K562 (cell line): ENCODE measurements at regions not wholly inside any gene's neighbourhood (a gene's known extent, or its start where the extent isn't known, plus 50 kb on each side); places are given as distances from the start of the nearest gene placed in this dataset.

ENCODE experiments used
- ATAC-seq: fragments of 200-7000 bp; cut with Tn5 transposase; 3 replicates; pipeline ENCODE4 v1.9.1; 2020; ENCODE audit warnings: moderate library complexity
- BruUV-seq: library from RNA; stranded (reverse); fragments of 400-500 nt; replicated peaks from 2 replicates; lab custom pipeline; 2021; lab: Mats Ljungman, UMichigan
- CTCF ChIA-PET: fragments of 300-600 bp; formaldehyde crosslinking; extraction: SDS; loops from one replicate; lab custom pipeline; 2021; ENCODE audit warnings: low intra/inter-chr PET ratio; lab: Yijun Ruan, JAX
- POLR2A ChIA-PET: fragments of 300-600, 350-650 bp; sonication (Branson Sonifier 250); formaldehyde crosslinking; extraction: SDS; loops from one replicate; lab custom pipeline; 2021; ENCODE audit warnings: antibody characterized with exemption, inconsistent platforms; lab: Yijun Ruan, JAX
- DNase-seq, 4 experiments: peaks; one replicate each; pipeline versions ENCODE4 v3.0.0 to v3.0.0-alpha.2; 2011 to 2018; ENCODE audit warnings: low spot score in 3 of 4, mixed read lengths in 3 of 4; ENCODE audit errors: extremely low read depth in 1 of 4
- FAIRE-seq: peaks from 2 replicates; lab custom pipeline; 2011; peaks lifted over from hg19 to GRCh38; lab: Jason Lieb, UNC
- H2AFZ ChIP-seq: 2 replicates; pipeline ENCODE4 v1.6.0; 2011; ENCODE audit warnings: low read depth, low read length, control low read depth, inconsistent platforms
- H3K27ac ChIP-seq: fragments of 200-600 bp; 3 replicates; pipeline ENCODE4 v1.8.0; 2011; ENCODE audit warnings: low read depth, mild to moderate bottlenecking, control low read depth, inconsistent platforms, low read length, moderate library complexity, mixed read lengths; ENCODE audit errors: extremely low read depth
- H3K27me3 ChIP-seq, 2 experiments: fragments of 300-600 bp in 1 of 2; 2 replicates in 1 of 2; 3 replicates in 1 of 2; pipeline versions ENCODE4 v1.6.0 to v1.8.0; 2011; ENCODE audit warnings: inconsistent platforms in 2 of 2, low read length in 2 of 2, mild to moderate bottlenecking in 1 of 2, mixed read lengths in 1 of 2, moderate library complexity in 1 of 2; ENCODE audit not compliant: control insufficient read depth in 2 of 2, insufficient read depth in 2 of 2
- H3K36me3 ChIP-seq: fragments of 300-600 bp; 3 replicates; pipeline ENCODE4 v1.8.0; 2011; ENCODE audit warnings: mild to moderate bottlenecking, low read length, inconsistent platforms; ENCODE audit not compliant: control insufficient read depth, insufficient read depth
- H3K4me1 ChIP-seq, 2 experiments: fragments of 200-600 bp in 1 of 2; replicated peaks in 1 of 2; 2 replicates in 1 of 2; 3 replicates in 1 of 2; pipeline versions ENCODE4 v1.5.1 to v1.8.0; 2011; ENCODE audit warnings: inconsistent platforms in 2 of 2, low read length in 2 of 2, mild to moderate bottlenecking in 1 of 2, mixed read lengths in 1 of 2, moderate library complexity in 1 of 2; ENCODE audit not compliant: control insufficient read depth in 2 of 2, insufficient read depth in 2 of 2
- H3K4me2 ChIP-seq: 2 replicates; pipeline ENCODE4 v1.6.1; 2011; ENCODE audit warnings: low read length, control low read depth, inconsistent platforms, mixed read lengths; ENCODE audit not compliant: insufficient read depth
- H3K4me3 ChIP-seq: fragments of 200-600 bp; sonication (generic), shearing (Covaris generic); 2 replicates; pipeline ENCODE4 v1.5.1; 2016; ENCODE audit warnings: control low read depth, inconsistent platforms
- H3K79me2 ChIP-seq: fragments of 200-600 bp; 3 replicates; pipeline ENCODE4 v1.8.0; 2011; ENCODE audit warnings: low read length, inconsistent platforms; ENCODE audit not compliant: control insufficient read depth, insufficient read depth
- H3K9ac ChIP-seq, 2 experiments: 2 replicates each; pipeline versions ENCODE4 v1.6.0 to v1.6.1; 2011; ENCODE audit warnings: low read depth in 2 of 2, low read length in 2 of 2, control low read depth in 1 of 2, inconsistent platforms in 1 of 2, mild to moderate bottlenecking in 1 of 2, mixed read lengths in 1 of 2; ENCODE audit not compliant: insufficient read depth in 1 of 2
- H3K9me1 ChIP-seq: one replicate; pipeline ENCODE4 v1.6.0; 2011; ENCODE audit warnings: inconsistent platforms, mild to moderate bottlenecking, low read length, moderate library complexity; ENCODE audit not compliant: control insufficient read depth, insufficient read depth
- H3K9me3 ChIP-seq: replicated peaks from 2 replicates; pipeline ENCODE4 v1.5.1; 2011; ENCODE audit warnings: low read depth, low read length, inconsistent platforms; ENCODE audit not compliant: control insufficient read depth, insufficient read depth
- H4K20me1 ChIP-seq: replicated peaks from 2 replicates; pipeline ENCODE4 v1.6.1; 2011; ENCODE audit warnings: low read length, inconsistent platforms, mixed read lengths; ENCODE audit not compliant: control insufficient read depth, insufficient read depth
- DNMT1 ChIP-seq: fragments of 450-650 bp; IDR thresholded peaks from 2 replicates; pipeline ENCODE4 v1.6.1; 2016; ENCODE audit warnings: antibody characterized with exemption, mild to moderate bottlenecking
- NFRKB ChIP-seq: fragments of 450-650 bp; IDR thresholded peaks from 2 replicates; pipeline ENCODE4 v1.6.1; 2016; ENCODE audit warnings: low read depth
- PML ChIP-seq: IDR thresholded peaks from 2 replicates; pipeline ENCODE4 v1.6.1; 2012; ENCODE audit warnings: low read length, inconsistent platforms
- POLR3G ChIP-seq: IDR thresholded peaks from 2 replicates; pipeline ENCODE4 v1.6.1; 2011; ENCODE audit not compliant: insufficient read length, insufficient replicate concordance; ENCODE audit errors: extremely low read depth
- WGBS: fragments of 100-300 bp; shearing (Covaris generic); methylation state at CpG from one replicate; pipeline ENCODE4 v1.1.6; 2016; ENCODE audit warnings: low coverage, mixed read lengths; ENCODE audit not compliant: insufficient coverage; ENCODE audit errors: missing lambda C conversion rate; 5-methylcytosine and 5-hydroxymethylcytosine counted together
- in situ Hi-C: fragments of 300-500 bp; cut with MboI; formaldehyde crosslinking; loops from 4 replicates; pipeline ENCODE4 v1.15.0; 2018; ENCODE audit warnings: inconsistent platforms, mixed read lengths
- intact Hi-C: fragments of 100-400 bp; cut with micrococcal nuclease; formaldehyde crosslinking; loops from 2 replicates; pipeline ENCODE4 v1.14.2; 2022
- TF ChIP-seq, protein P1 (sequence below): fragments of 250-450 bp; sonication (Bioruptor Pico); IDR thresholded peaks from 2 replicates; pipeline ENCODE4 v1.4.0; 2020; ENCODE audit warnings: mild to moderate bottlenecking
- TF ChIP-seq, protein P2 (sequence below): IDR thresholded peaks from 2 replicates; pipeline ENCODE4 v1.6.1; 2011; ENCODE audit warnings: borderline replicate concordance, low read depth, mild to moderate bottlenecking, moderate library complexity, low read length; ENCODE audit not compliant: insufficient read depth, poor library complexity, severe bottlenecking
- TF ChIP-seq, protein P3 (sequence below): fragments of 250-450 bp; sonication (Bioruptor Pico); IDR thresholded peaks from 2 replicates; pipeline ENCODE4 v1.4.0; 2020
- TF ChIP-seq, protein P4 (sequence below): fragments of 250-450 bp; sonication (Bioruptor Pico); IDR thresholded peaks from 2 replicates; pipeline ENCODE4 v1.8.0; 2021; ENCODE audit warnings: mild to moderate bottlenecking, moderate library complexity
- TF ChIP-seq, protein P5 (sequence below): fragments of 150-350 bp; conservative IDR thresholded peaks from 2 replicates; pipeline ENCODE4 v1.6.1; 2014; ENCODE audit warnings: low read length

DNA sequence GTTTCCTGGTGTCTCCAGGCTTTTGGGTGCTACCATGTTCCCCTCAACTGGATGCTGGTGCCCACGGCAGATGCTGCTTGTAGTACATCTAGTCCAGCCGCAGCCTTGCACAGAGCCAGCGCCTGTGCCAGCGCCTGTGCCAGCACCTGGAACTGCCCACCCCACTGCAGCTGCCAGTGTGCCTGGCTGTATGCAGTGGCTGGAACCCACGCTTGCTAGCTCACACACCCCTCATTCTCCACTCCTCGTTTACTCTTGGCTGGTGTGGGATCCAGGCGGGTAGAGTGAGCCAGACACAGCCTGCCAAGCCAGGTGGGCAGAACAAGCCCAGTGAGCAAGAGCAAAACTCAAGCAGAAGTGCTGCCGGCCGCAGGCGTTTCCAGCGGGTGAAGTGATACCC lies 428.6 kb downstream of the SLITRK1 start:
- H3K9me3 ChIP-seq = no peaks in the 10 kb centered on the region
- H3K36me3 ChIP-seq = no peaks in the 10 kb centered on the region
- ATAC-seq (no peak), FAIRE-seq (no peak), DNase-seq (no peak)
- 3% methylated on average over 11 of the region's 11 CpGs for WGBS
- no peak overlapping the region for H2AFZ ChIP-seq
- no peak overlapping the region for H3K4me2 ChIP-seq
- no peaks in the 10 kb centered on the region for H3K27me3 ChIP-seq
- ChIA-PET CTCF (no interaction called here), POLR2A (no interaction called here)
- intact Hi-C loops = no loop called here
- no TSS peak for BruUV-seq
- no peaks in the 10 kb centered on the region for H3K9me1 ChIP-seq
- H3K79me2 ChIP-seq = no peaks in the 10 kb centered on the region
- no peak overlapping the region for H3K4me3 ChIP-seq
- H3K27ac ChIP-seq = no peak overlapping the region
- H3K4me1 ChIP-seq = no peaks in the 10 kb centered on the region
- H4K20me1 ChIP-seq = no peaks in the 10 kb centered on the region
- no peak overlapping the region for H3K9ac ChIP-seq
- in situ Hi-C loops = no loop called here
- no peak for TF ChIP-seq POLR3G
- no peak for TF ChIP-seq PML
- TF ChIP-seq, protein P1, sequence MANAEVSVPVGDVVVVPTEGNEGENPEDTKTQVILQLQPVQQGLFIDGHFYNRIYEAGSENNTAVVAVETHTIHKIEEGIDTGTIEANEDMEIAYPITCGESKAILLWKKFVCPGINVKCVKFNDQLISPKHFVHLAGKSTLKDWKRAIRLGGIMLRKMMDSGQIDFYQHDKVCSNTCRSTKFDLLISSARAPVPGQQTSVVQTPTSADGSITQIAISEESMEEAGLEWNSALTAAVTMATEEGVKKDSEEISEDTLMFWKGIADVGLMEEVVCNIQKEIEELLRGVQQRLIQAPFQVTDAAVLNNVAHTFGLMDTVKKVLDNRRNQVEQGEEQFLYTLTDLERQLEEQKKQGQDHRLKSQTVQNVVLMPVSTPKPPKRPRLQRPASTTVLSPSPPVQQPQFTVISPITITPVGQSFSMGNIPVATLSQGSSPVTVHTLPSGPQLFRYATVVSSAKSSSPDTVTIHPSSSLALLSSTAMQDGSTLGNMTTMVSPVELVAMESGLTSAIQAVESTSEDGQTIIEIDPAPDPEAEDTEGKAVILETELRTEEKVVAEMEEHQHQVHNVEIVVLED (CRISPR knock-in tag) = no peak
- TF ChIP-seq, protein P2, sequence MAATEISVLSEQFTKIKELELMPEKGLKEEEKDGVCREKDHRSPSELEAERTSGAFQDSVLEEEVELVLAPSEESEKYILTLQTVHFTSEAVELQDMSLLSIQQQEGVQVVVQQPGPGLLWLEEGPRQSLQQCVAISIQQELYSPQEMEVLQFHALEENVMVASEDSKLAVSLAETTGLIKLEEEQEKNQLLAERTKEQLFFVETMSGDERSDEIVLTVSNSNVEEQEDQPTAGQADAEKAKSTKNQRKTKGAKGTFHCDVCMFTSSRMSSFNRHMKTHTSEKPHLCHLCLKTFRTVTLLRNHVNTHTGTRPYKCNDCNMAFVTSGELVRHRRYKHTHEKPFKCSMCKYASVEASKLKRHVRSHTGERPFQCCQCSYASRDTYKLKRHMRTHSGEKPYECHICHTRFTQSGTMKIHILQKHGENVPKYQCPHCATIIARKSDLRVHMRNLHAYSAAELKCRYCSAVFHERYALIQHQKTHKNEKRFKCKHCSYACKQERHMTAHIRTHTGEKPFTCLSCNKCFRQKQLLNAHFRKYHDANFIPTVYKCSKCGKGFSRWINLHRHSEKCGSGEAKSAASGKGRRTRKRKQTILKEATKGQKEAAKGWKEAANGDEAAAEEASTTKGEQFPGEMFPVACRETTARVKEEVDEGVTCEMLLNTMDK = no peak
- TF ChIP-seq, protein P3, sequence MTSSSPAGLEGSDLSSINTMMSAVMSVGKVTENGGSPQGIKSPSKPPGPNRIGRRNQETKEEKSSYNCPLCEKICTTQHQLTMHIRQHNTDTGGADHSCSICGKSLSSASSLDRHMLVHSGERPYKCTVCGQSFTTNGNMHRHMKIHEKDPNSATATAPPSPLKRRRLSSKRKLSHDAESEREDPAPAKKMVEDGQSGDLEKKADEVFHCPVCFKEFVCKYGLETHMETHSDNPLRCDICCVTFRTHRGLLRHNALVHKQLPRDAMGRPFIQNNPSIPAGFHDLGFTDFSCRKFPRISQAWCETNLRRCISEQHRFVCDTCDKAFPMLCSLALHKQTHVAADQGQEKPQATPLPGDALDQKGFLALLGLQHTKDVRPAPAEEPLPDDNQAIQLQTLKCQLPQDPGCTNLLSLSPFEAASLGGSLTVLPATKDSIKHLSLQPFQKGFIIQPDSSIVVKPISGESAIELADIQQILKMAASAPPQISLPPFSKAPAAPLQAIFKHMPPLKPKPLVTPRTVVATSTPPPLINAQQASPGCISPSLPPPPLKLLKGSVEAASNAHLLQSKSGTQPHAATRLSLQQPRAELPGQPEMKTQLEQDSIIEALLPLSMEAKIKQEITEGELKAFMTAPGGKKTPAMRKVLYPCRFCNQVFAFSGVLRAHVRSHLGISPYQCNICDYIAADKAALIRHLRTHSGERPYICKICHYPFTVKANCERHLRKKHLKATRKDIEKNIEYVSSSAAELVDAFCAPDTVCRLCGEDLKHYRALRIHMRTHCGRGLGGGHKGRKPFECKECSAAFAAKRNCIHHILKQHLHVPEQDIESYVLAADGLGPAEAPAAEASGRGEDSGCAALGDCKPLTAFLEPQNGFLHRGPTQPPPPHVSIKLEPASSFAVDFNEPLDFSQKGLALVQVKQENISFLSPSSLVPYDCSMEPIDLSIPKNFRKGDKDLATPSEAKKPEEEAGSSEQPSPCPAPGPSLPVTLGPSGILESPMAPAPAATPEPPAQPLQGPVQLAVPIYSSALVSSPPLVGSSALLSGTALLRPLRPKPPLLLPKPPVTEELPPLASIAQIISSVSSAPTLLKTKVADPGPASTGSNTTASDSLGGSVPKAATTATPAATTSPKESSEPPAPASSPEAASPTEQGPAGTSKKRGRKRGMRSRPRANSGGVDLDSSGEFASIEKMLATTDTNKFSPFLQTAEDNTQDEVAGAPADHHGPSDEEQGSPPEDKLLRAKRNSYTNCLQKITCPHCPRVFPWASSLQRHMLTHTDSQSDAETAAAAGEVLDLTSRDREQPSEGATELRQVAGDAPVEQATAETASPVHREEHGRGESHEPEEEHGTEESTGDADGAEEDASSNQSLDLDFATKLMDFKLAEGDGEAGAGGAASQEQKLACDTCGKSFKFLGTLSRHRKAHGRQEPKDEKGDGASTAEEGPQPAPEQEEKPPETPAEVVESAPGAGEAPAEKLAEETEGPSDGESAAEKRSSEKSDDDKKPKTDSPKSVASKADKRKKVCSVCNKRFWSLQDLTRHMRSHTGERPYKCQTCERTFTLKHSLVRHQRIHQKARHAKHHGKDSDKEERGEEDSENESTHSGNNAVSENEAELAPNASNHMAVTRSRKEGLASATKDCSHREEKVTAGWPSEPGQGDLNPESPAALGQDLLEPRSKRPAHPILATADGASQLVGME = no peak
- TF ChIP-seq, protein P4, sequence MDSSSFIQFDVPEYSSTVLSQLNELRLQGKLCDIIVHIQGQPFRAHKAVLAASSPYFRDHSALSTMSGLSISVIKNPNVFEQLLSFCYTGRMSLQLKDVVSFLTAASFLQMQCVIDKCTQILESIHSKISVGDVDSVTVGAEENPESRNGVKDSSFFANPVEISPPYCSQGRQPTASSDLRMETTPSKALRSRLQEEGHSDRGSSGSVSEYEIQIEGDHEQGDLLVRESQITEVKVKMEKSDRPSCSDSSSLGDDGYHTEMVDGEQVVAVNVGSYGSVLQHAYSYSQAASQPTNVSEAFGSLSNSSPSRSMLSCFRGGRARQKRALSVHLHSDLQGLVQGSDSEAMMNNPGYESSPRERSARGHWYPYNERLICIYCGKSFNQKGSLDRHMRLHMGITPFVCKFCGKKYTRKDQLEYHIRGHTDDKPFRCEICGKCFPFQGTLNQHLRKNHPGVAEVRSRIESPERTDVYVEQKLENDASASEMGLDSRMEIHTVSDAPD (CRISPR knock-in tag) = no peak
- TF ChIP-seq NFRKB = no peak
- TF ChIP-seq, protein P5, sequence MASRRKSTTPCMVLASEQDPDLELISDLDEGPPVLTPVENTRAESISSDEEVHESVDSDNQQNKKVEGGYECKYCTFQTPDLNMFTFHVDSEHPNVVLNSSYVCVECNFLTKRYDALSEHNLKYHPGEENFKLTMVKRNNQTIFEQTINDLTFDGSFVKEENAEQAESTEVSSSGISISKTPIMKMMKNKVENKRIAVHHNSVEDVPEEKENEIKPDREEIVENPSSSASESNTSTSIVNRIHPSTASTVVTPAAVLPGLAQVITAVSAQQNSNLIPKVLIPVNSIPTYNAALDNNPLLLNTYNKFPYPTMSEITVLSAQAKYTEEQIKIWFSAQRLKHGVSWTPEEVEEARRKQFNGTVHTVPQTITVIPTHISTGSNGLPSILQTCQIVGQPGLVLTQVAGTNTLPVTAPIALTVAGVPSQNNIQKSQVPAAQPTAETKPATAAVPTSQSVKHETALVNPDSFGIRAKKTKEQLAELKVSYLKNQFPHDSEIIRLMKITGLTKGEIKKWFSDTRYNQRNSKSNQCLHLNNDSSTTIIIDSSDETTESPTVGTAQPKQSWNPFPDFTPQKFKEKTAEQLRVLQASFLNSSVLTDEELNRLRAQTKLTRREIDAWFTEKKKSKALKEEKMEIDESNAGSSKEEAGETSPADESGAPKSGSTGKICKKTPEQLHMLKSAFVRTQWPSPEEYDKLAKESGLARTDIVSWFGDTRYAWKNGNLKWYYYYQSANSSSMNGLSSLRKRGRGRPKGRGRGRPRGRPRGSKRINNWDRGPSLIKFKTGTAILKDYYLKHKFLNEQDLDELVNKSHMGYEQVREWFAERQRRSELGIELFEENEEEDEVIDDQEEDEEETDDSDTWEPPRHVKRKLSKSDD = no peak
- no peak for TF ChIP-seq DNMT1
